Fibroblast of mammary gland (primary cell): ENCODE measurements at regions not wholly inside any gene's neighbourhood (a gene's known extent, or its start where the extent isn't known, plus 50 kb on each side); places are given as distances from the start of the nearest gene placed in this dataset.

ENCODE experiments used
- DNase-seq: peaks from one replicate; pipeline ENCODE4 v3.0.0-alpha.2; 2010; ENCODE audit warnings: low read depth
- H3K4me3 ChIP-seq: 2 replicates; pipeline ENCODE4 v1.5.1; 2011; ENCODE audit warnings: low read depth, mild to moderate bottlenecking, low read length, moderate library complexity; ENCODE audit not compliant: control insufficient read depth
- CTCF ChIP-seq: conservative IDR thresholded peaks from 2 replicates; pipeline ENCODE4 v1.5.1; 2011; ENCODE audit warnings: low read depth, low read length, inconsistent platforms; ENCODE audit not compliant: control insufficient read depth, insufficient read depth

DNA sequence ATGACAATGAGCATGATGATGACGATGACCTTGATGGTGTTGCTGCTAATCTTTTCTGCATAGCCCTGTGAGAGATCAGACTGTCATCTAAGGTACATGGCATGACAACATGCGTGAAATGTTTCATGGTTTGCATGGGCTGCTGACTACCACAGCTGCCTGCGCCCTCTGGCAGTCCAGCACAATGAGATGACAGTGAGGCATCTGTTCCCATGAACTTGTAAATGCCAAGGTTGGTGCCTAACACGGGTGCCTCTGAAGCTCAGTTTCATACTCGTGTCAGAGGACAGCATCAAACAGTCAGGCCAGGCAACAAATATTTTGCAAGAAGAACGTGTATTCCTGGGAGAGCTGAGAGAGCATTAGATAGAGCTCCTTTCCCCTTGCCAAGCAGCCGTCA, 122.0 kb upstream of the PRKCQ start:
- DNase-seq = no peak
- TF ChIP-seq CTCF = no peak
- no peak overlapping the region for H3K4me3 ChIP-seq

DNA sequence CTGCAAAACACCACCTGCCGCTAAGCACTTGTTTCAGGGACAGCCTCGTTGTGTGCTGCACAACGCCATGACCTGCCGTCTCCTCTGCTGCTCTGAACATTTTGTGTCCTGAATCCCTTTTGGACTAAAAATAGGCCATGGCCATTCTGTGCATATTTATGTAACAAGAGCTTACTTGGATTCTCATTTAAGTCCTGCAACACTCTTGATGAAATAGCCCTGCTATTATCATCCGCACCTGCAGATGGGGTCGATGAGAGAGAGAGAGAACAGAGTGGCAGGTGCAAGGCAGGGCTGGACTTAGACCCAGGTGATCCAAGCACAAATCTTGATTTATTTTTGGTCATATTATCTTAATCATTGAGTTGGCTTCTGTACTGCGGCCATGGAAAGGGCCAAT, 121.2 kb upstream of the PRKCQ start:
- H3K4me3 ChIP-seq = no peak overlapping the region
- no peak for TF ChIP-seq CTCF
- no peak for DNase-seq

- no peak overlapping the region for H3K4me3 ChIP-seq
- no peak for TF ChIP-seq CTCF
- DNase-seq = no peak
These were observed 120.0 kb upstream of the PRKCQ start for GRCh38 chr10:6700066-6700465.

- H3K4me3 ChIP-seq = no peak overlapping the region
- no peak for TF ChIP-seq CTCF
- peak; percentile 58 for DNase-seq
These were observed 119.3 kb upstream of the PRKCQ start for GRCh38 chr10:6699336-6699735.

- DNase-seq = no peak
- no peak for TF ChIP-seq CTCF
- no peak overlapping the region for H3K4me3 ChIP-seq
These were observed 115.4 kb upstream of the PRKCQ start for GRCh38 chr10:6695519-6695918.

DNA sequence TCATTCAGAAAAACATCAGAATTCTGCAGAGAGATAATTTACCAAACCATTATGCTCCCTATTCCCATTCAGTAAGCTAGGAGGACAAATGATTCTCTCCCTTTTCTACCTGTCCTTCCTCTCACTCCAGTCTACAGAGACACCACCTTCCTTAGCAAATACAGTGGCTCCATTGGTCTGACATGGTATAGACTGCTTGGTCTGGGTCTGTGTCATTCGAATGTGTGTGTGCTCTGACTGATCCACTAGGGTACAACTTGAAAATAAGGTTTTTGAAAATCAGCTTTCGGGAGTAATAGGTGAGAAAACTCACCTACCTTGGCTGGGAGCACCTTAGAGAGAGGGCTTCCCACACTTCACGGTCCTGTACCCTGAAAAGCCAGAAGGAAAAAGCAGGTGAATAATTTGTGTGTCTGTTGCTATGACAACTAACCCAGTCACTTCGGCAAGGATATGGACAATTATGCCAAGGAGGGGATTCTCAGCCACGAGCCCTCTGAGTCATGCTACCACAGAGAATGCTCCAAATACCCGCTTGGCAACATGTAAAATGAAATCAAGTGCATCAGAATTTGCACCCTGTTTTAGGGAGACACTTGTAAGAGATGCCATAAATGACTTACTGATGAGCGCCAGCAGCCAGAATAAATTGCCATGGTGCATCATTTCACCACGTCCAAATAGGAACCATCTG, 114.5 kb upstream of the PRKCQ start:
- DNase-seq = peak; percentile 31
- no peak overlapping the region for H3K4me3 ChIP-seq
- TF ChIP-seq CTCF = no peak

DNA sequence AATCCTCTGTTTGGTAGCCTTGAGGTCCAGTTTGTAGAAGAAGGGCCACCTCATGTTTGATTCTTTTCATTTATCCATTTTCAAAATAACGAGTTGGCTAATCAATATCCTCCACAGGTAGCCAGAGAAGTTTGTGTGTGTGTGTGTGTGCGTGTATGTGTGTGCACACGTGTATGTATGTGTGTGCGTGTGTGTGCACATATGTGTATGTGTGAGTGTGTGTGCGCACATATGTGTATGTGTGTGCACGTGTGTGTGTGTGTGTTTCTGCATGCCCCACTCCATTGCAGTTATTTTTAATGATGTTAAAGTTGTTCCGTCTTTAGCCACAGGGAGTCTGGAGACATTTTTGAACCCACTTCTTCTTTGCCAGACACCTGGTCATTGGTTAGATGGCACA, 112.8 kb upstream of the PRKCQ start:
- TF ChIP-seq CTCF = no peak
- no peak for DNase-seq
- no peak overlapping the region for H3K4me3 ChIP-seq
